GM20431 (cell line): ENCODE measurements at regions not wholly inside any gene's neighbourhood (a gene's known extent, or its start where the extent isn't known, plus 50 kb on each side); places are given as distances from the start of the nearest gene placed in this dataset.
"Not testable (repeated sequence)": the region's sequence is repeated elsewhere in the genome, so short reads cannot be mapped to it uniquely, and the experiment has no call there.

Experiments used
- in situ Hi-C: fragments of 300-500 bp; cut with MseI, MboI; formaldehyde crosslinking; loops from one replicate; pipeline ENCODE4 v1.15.0; 2020; ENCODE audit warnings: low sequenced_read_pairs; ENCODE audit not compliant: unreplicated experiment

- in situ Hi-C loops: not testable (repeated sequence)
Measured at GRCh38 chr1:222051311-222051710, 309.4 kb upstream of the DUSP10 start.

GRCh38 chr1:222049661-222050060 lies 307.8 kb upstream of the DUSP10 start:
- in situ Hi-C loops: not testable (repeated sequence)

GRCh38 chr1:222049176-222049575 lies 307.3 kb upstream of the DUSP10 start:
- in situ Hi-C loops: no loop called here

GRCh38 chr1:222048094-222048595 lies 306.3 kb upstream of the DUSP10 start:
- in situ Hi-C loops: no loop called here

GRCh38 chr1:222047366-222047765 lies 305.5 kb upstream of the DUSP10 start:
- in situ Hi-C loops: no loop called here

GRCh38 chr1:222046684-222047263 lies 304.9 kb upstream of the DUSP10 start:
- in situ Hi-C loops: no loop called here

GRCh38 chr1:222045786-222046185 lies 303.9 kb upstream of the DUSP10 start:
- in situ Hi-C loops: no loop called here

GRCh38 chr1:222045236-222045635 lies 303.3 kb upstream of the DUSP10 start:
- in situ Hi-C loops: no loop called here

- in situ Hi-C loops: no loop called here
Measured at GRCh38 chr1:222043444-222044292, 301.8 kb upstream of the DUSP10 start.

- in situ Hi-C loops: no loop called here
Measured at GRCh38 chr1:222042120-222042519, 300.2 kb upstream of the DUSP10 start.

GRCh38 chr1:222040955-222041354 lies 299.1 kb upstream of the DUSP10 start:
- in situ Hi-C loops: no loop called here

GRCh38 chr1:222040121-222040805 lies 298.4 kb upstream of the DUSP10 start:
- in situ Hi-C loops: no loop called here

GRCh38 chr1:222038971-222039370 lies 297.1 kb upstream of the DUSP10 start:
- in situ Hi-C loops: no loop called here

GRCh38 chr1:222037720-222038119 lies 295.8 kb upstream of the DUSP10 start:
- in situ Hi-C loops: no loop called here

- in situ Hi-C loops: no loop called here
Measured at GRCh38 chr1:222034790-222035189, 292.9 kb upstream of the DUSP10 start.

GRCh38 chr1:222033450-222033849 lies 291.6 kb upstream of the DUSP10 start:
- in situ Hi-C loops: no loop called here

- in situ Hi-C loops: no loop called here
Measured at GRCh38 chr1:222031318-222031717, 289.4 kb upstream of the DUSP10 start.

- in situ Hi-C loops: no loop called here
Measured at GRCh38 chr1:222028676-222029075, 286.8 kb upstream of the DUSP10 start.

GRCh38 chr1:222028116-222028515 lies 286.2 kb upstream of the DUSP10 start:
- in situ Hi-C loops: no loop called here

GRCh38 chr1:222026280-222026679 lies 284.4 kb upstream of the DUSP10 start:
- in situ Hi-C loops: no loop called here

GRCh38 chr1:222023025-222023424 lies 281.1 kb upstream of the DUSP10 start:
- in situ Hi-C loops: no loop called here
